ENCODE measurements at regions not wholly inside any gene's neighbourhood (a gene's known extent, or its start where the extent isn't known, plus 50 kb on each side); places are given as distances from the start of the nearest gene placed in this dataset.
"Not testable (repeated sequence)": the region's sequence is repeated elsewhere in the genome, so short reads cannot be mapped to it uniquely, and the experiment has no call there.

GRCh38 chr12:111247083-111247783, 121.7 kb downstream of the PHETA1 start:
- no peak for DNase-seq

- DNase-seq: no peak
These were observed 122.4 kb downstream of the PHETA1 start for GRCh38 chr12:111246477-111247011.

- DNase-seq: no peak
These were observed 123.0 kb downstream of the PHETA1 start for GRCh38 chr12:111245701-111246476.

- DNase-seq: no peak
These were observed 124.2 kb downstream of the PHETA1 start for GRCh38 chr12:111244673-111245072.

GRCh38 chr12:111242817-111243216, 126.1 kb downstream of the PHETA1 start:
- not testable (repeated sequence) for DNase-seq

- DNase-seq: no peak
These were observed 126.7 kb downstream of the PHETA1 start for GRCh38 chr12:111242184-111242583.

- DNase-seq: no peak
These were observed 128.5 kb downstream of the PHETA1 start for GRCh38 chr12:111240374-111240773.

GRCh38 chr12:111239235-111239634, 129.7 kb downstream of the PHETA1 start:
- DNase-seq: no peak

GRCh38 chr12:111238075-111238734, 130.7 kb downstream of the PHETA1 start:
- no peak for DNase-seq

GRCh38 chr12:111234491-111234890, 134.4 kb downstream of the PHETA1 start:
- DNase-seq: not testable (repeated sequence)

- no peak for DNase-seq
These were observed 135.1 kb downstream of the PHETA1 start for GRCh38 chr12:111233786-111234185.

- DNase-seq: no peak
These were observed 138.2 kb downstream of the PHETA1 start for GRCh38 chr12:111230649-111231048.

- no peak for DNase-seq
These were observed 139.8 kb downstream of the PHETA1 start for GRCh38 chr12:111228916-111229666.

- no peak for DNase-seq
These were observed 141.1 kb downstream of the PHETA1 start for GRCh38 chr12:111227476-111228420.

- no peak for DNase-seq
These were observed 142.2 kb downstream of the PHETA1 start for GRCh38 chr12:111226680-111227079.

- no peak for DNase-seq
These were observed 143.6 kb downstream of the PHETA1 start for GRCh38 chr12:111225307-111225706.

- DNase-seq: no peak
These were observed 144.5 kb downstream of the PHETA1 start for GRCh38 chr12:111224186-111225066.

GRCh38 chr12:111222523-111222922, 146.4 kb downstream of the PHETA1 start:
- no peak for DNase-seq

GRCh38 chr12:111222027-111222414, 146.9 kb downstream of the PHETA1 start:
- no peak for DNase-seq
